OCI-LY3 (cell line): ENCODE measurements at regions not wholly inside any gene's neighbourhood (a gene's known extent, or its start where the extent isn't known, plus 50 kb on each side); places are given as distances from the start of the nearest gene placed in this dataset.
"Not testable (repeated sequence)": the region's sequence is repeated elsewhere in the genome, so short reads cannot be mapped to it uniquely, and the experiment has no call there.

Source experiments
- CTCF ChIP-seq: fragments of 200-600, 300-600 bp; sonication (generic); IDR thresholded peaks from 2 replicates; pipeline ENCODE4 v1.5.1; 2014; ENCODE audit warnings: antibody characterized with exemption, low read length, low read depth
- EZH2phosphoT487 ChIP-seq: fragments of 200-600 bp; shearing (Covaris generic); IDR thresholded peaks from 2 replicates; pipeline ENCODE4 v1.6.1; 2018; ENCODE audit warnings: antibody characterized with exemption, mixed run types, low read depth

GRCh38 chr18:34516355-34516754, 193.7 kb upstream of the DTNA start:
- TF ChIP-seq CTCF, EZH2phosphoT487: not testable (repeated sequence)
